OCI-LY7 (cell line): ENCODE measurements at regions not wholly inside any gene's neighbourhood (a gene's known extent, or its start where the extent isn't known, plus 50 kb on each side); places are given as distances from the start of the nearest gene placed in this dataset.

ENCODE experiments used
- BruUV-seq: library from RNA; stranded (reverse); fragments of 400-500 nt; replicated peaks from 2 replicates; lab custom pipeline; 2021; lab: Mats Ljungman, UMichigan
- CTCF ChIA-PET: fragments of 300-600 bp; sonication (Branson Sonifier 250); formaldehyde crosslinking; loops from one replicate; lab custom pipeline; 2022; ENCODE audit warnings: antibody characterized with exemption; ENCODE audit not compliant: unreplicated experiment; lab: Charles Lee
- POLR2A ChIA-PET: fragments of 300-600 bp; sonication (Branson Sonifier 250); formaldehyde crosslinking; loops from one replicate; lab custom pipeline; 2022; ENCODE audit warnings: antibody characterized with exemption; lab: Charles Lee
- DNase-seq: peaks from one replicate; pipeline ENCODE4 v3.0.0-alpha.2; 2015; ENCODE audit warnings: low spot score
- H2AFZ ChIP-seq: fragments of 200-600 bp; sonication (generic), shearing (Covaris generic); 2 replicates; pipeline ENCODE4 v1.6.1; 2014; ENCODE audit warnings: mild to moderate bottlenecking, antibody characterized with exemption, low read length, moderate library complexity
- H3K27ac ChIP-seq: fragments of 200-600 bp; sonication (generic); 2 replicates; pipeline ENCODE4 v1.5.1; 2014; ENCODE audit warnings: mixed run types, low read depth, mild to moderate bottlenecking, moderate library complexity, low read length, inconsistent platforms; ENCODE audit not compliant: poor library complexity, severe bottlenecking
- H3K36me3 ChIP-seq: fragments of 200-600 bp; sonication (generic); 2 replicates; pipeline ENCODE4 v1.6.1; 2014; ENCODE audit warnings: mild to moderate bottlenecking, antibody characterized with exemption, low read length, moderate library complexity, mixed read lengths; ENCODE audit not compliant: insufficient read depth
- H3K4me1 ChIP-seq: fragments of 200-600 bp; sonication (generic); 2 replicates; pipeline ENCODE4 v1.5.1; 2014; ENCODE audit warnings: mild to moderate bottlenecking, low read length; ENCODE audit not compliant: insufficient read depth, poor library complexity, severe bottlenecking
- H3K4me2 ChIP-seq: fragments of 200-600 bp; sonication (generic); 2 replicates; pipeline ENCODE4 v1.6.1; 2014; ENCODE audit warnings: mild to moderate bottlenecking, low read length
- H3K4me3 ChIP-seq: fragments of 200-600 bp; sonication (generic); 2 replicates; pipeline ENCODE4 v1.5.1; 2014; ENCODE audit warnings: mild to moderate bottlenecking, low read depth, low read length; ENCODE audit not compliant: poor library complexity, severe bottlenecking
- H3K79me2 ChIP-seq: fragments of 200-600 bp; sonication (generic); 2 replicates; pipeline ENCODE4 v1.6.1; 2016; ENCODE audit warnings: low read depth, mild to moderate bottlenecking, low read length, moderate library complexity, mixed read lengths; ENCODE audit not compliant: insufficient read depth
- H3K9me2 ChIP-seq: fragments of 200-600 bp; sonication (generic); 2 replicates; pipeline ENCODE4 v1.6.1; 2016; ENCODE audit warnings: mild to moderate bottlenecking, low read length, mixed read lengths; ENCODE audit not compliant: insufficient read depth
- H3K9me3 ChIP-seq: fragments of 200-600 bp; sonication (generic); 2 replicates; pipeline ENCODE4 v1.6.1; 2014; ENCODE audit warnings: mild to moderate bottlenecking, mixed run types, low read length, mixed read lengths
- H4K20me1 ChIP-seq: fragments of 200-600 bp; sonication (generic); 2 replicates; pipeline ENCODE4 v1.6.1; 2014; ENCODE audit warnings: mild to moderate bottlenecking, antibody characterized with exemption, low read length, moderate library complexity, mixed read lengths; ENCODE audit not compliant: insufficient read depth
- EZH2phosphoT487 ChIP-seq: fragments of 200-600 bp; sonication (generic); IDR thresholded peaks from 2 replicates; pipeline ENCODE4 v1.6.1; 2018; ENCODE audit warnings: low read depth, borderline replicate concordance, mild to moderate bottlenecking, mixed run types, antibody characterized with exemption, low read length, moderate library complexity, mixed read lengths
- intact Hi-C: fragments of 100-400 bp; cut with micrococcal nuclease; formaldehyde crosslinking; loops from one replicate; pipeline ENCODE4 v1.10.0; 2022; ENCODE audit not compliant: unreplicated experiment
- TF ChIP-seq, protein P1 (sequence below): fragments of 200-600 bp; sonication (generic); conservative IDR thresholded peaks from 2 replicates; pipeline ENCODE4 v1.5.1; 2014; ENCODE audit warnings: mild to moderate bottlenecking, antibody characterized with exemption, low read length, moderate library complexity, mixed read lengths

DNA sequence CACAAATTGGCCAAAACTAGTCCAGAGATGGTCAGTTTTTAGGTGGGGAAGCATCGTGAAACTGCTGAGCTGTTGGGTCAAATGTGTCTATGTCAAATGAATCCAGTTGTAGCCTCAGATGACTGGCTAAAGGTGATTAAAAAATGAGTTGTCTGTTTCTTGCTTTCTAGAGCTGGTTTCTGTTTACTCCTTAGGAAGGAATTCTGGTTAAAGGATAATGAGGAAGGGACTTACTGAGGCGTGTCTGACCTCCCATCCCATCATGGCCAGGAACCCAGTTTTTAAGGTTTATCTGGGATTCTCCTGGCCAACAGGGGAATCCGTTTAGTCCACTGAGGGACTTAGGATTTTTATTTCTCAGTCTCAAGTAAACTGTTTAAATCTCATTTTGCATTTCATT lies 256.5 kb downstream of the UQCRFS1 start:
- BruUV-seq: no TSS peak
- CTCF ChIA-PET: no interaction called here

DNA sequence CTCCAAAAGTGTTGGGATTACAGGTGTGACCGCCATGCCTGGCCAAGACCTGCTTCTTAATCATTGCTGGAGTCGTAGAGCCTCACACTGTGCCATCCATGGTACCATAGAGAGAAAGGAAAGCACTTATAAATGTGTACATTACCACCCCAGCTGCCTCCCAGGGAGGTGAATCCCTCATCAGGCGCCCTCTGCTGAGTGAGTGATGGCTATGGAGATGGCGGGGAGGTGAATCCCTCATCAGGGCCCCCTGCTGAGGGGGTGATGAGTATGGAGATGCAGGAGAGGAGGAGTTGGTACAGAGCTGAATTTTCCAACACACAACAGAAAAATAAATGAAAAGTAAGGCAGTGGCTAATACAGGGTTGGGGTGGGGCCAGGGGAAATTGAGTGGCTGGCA lies 263.4 kb downstream of the UQCRFS1 start:
- no TSS peak for BruUV-seq
- no peaks in the 10 kb centered on the region for H3K9me2 ChIP-seq
- no peaks in the 10 kb centered on the region for H3K9me3 ChIP-seq
- intact Hi-C loops: no loop called here
- no peak overlapping the region for H3K4me3 ChIP-seq
- H2AFZ ChIP-seq: no peak overlapping the region
- no peaks in the 10 kb centered on the region for H3K36me3 ChIP-seq
- H4K20me1 ChIP-seq: no peaks in the 10 kb centered on the region
- H3K79me2 ChIP-seq: no peaks in the 10 kb centered on the region
- H3K4me2 ChIP-seq: no peak overlapping the region
- ChIA-PET POLR2A (no interaction called here), CTCF (no interaction called here)
- no peak for DNase-seq
- no peak overlapping the region for H3K27ac ChIP-seq
- H3K4me1 ChIP-seq: no peaks in the 10 kb centered on the region
- TF ChIP-seq, protein P1, sequence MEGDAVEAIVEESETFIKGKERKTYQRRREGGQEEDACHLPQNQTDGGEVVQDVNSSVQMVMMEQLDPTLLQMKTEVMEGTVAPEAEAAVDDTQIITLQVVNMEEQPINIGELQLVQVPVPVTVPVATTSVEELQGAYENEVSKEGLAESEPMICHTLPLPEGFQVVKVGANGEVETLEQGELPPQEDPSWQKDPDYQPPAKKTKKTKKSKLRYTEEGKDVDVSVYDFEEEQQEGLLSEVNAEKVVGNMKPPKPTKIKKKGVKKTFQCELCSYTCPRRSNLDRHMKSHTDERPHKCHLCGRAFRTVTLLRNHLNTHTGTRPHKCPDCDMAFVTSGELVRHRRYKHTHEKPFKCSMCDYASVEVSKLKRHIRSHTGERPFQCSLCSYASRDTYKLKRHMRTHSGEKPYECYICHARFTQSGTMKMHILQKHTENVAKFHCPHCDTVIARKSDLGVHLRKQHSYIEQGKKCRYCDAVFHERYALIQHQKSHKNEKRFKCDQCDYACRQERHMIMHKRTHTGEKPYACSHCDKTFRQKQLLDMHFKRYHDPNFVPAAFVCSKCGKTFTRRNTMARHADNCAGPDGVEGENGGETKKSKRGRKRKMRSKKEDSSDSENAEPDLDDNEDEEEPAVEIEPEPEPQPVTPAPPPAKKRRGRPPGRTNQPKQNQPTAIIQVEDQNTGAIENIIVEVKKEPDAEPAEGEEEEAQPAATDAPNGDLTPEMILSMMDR: no peak
- no peak for TF ChIP-seq EZH2phosphoT487

More for the DNA sequence above, 256.5 kb downstream of the UQCRFS1 start:
- H3K9me3 ChIP-seq: no peaks in the 10 kb centered on the region
- H3K4me2 ChIP-seq: no peak overlapping the region
- H3K79me2 ChIP-seq: no peaks in the 10 kb centered on the region
- no peak for DNase-seq
- no peaks in the 10 kb centered on the region for H3K36me3 ChIP-seq
- no peaks in the 10 kb centered on the region for H3K4me1 ChIP-seq
- TF ChIP-seq, protein P1: no peak
- no peak for TF ChIP-seq EZH2phosphoT487
- intact Hi-C loops: no loop called here
- H3K4me3 ChIP-seq: no peak overlapping the region
- H2AFZ ChIP-seq: no peak overlapping the region
- POLR2A ChIA-PET: no interaction called here
- no peak overlapping the region for H3K27ac ChIP-seq
- no peaks in the 10 kb centered on the region for H3K9me2 ChIP-seq
- no peaks in the 10 kb centered on the region for H4K20me1 ChIP-seq

DNA sequence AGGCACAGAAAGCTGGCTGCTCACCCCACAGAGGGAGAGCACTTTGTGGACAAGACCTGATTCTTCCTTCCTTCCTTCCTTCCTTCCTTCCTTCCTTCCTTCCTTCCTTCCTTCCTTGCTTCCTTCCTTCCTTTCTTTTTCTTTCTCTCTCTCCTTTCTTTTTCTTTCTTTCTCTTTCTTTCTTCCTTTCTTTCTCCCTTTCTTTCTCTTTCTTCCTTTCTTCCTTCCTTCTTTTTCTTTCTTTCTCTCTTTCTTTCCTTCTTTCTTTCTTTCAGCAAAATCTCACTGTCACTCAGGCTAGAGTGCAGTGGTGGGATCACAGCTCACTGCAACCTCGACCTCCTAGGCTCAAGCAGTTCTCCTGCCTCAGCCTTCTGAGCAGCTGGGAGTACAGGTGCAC lies 263.9 kb downstream of the UQCRFS1 start:
- Histone ChIP-seq H3K9me3 (no peaks in the 10 kb centered on the region), H3K4me3 (no peak overlapping the region), H3K9me2 (no peaks in the 10 kb centered on the region), H3K4me2 (no peak overlapping the region), H4K20me1 (no peaks in the 10 kb centered on the region), H3K4me1 (no peaks in the 10 kb centered on the region), H3K36me3 (no peaks in the 10 kb centered on the region), H2AFZ (no peak overlapping the region), H3K79me2 (no peaks in the 10 kb centered on the region), H3K27ac (no peak overlapping the region)
- CTCF ChIA-PET: no interaction called here
- TF ChIP-seq, protein P1: no peak
- DNase-seq: no peak
- POLR2A ChIA-PET: no interaction called here
- intact Hi-C loops: no loop called here
- no TSS peak for BruUV-seq
